ENCODE measurements at regions not wholly inside any gene's neighbourhood (a gene's known extent, or its start where the extent isn't known, plus 50 kb on each side); places are given as distances from the start of the nearest gene placed in this dataset.

DNA sequence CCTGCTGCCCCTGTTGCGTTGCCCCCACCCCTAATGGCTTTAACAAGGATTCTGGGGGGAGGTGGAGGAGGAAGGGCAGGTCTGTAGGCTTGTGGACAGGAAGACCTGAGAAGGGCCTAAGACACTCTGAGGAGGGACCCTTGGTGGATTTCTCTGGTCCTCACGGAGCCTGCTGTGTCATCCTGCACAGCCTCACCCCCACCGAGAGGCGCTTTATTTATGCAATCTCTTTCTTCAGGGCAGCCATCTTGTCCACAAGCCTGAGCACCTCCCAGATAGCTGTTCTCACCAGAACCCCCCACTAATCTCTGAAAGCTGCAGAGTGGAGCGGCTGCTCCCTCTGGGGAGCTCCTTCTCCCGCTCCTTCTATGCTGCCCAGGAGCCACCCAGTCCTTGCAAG lies 59.3 kb upstream of the MLN start:
- TF ChIP-seq, protein P1, sequence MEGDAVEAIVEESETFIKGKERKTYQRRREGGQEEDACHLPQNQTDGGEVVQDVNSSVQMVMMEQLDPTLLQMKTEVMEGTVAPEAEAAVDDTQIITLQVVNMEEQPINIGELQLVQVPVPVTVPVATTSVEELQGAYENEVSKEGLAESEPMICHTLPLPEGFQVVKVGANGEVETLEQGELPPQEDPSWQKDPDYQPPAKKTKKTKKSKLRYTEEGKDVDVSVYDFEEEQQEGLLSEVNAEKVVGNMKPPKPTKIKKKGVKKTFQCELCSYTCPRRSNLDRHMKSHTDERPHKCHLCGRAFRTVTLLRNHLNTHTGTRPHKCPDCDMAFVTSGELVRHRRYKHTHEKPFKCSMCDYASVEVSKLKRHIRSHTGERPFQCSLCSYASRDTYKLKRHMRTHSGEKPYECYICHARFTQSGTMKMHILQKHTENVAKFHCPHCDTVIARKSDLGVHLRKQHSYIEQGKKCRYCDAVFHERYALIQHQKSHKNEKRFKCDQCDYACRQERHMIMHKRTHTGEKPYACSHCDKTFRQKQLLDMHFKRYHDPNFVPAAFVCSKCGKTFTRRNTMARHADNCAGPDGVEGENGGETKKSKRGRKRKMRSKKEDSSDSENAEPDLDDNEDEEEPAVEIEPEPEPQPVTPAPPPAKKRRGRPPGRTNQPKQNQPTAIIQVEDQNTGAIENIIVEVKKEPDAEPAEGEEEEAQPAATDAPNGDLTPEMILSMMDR (conservative IDR thresholded peaks at IDR 0.05 in 1 of 2, IDR thresholded peaks at IDR 0.05 in 1 of 2; ENCODE audit: extremely low read depth in 1 of 2, insufficient read depth in 1 of 2, low read depth in 1 of 2, low read length in 2 of 2): no peak
- no peak for TF ChIP-seq EZH2 (IDR thresholded peaks at IDR 0.05; ENCODE audit: borderline replicate concordance, low read length)
